ENCODE measurements at regions not wholly inside any gene's neighbourhood (a gene's known extent, or its start where the extent isn't known, plus 50 kb on each side); places are given as distances from the start of the nearest gene placed in this dataset.

GRCh38 chr4:100898844-100899243 is 381.0 kb upstream of the EMCN start:
- H3K36me3 ChIP-seq: no peaks in the 10 kb centered on the region
- intact Hi-C loops (cut with DNase I): no loop called here
- no peaks in the 10 kb centered on the region for H3K27me3 ChIP-seq
- TF ChIP-seq CTCF (IDR thresholded peaks at IDR 0.05) (no peak), POLR2AphosphoS5 (IDR thresholded peaks at IDR 0.05; ENCODE audit: insufficient read depth in 1 of 2, low read depth in 1 of 2) (no peak)
- no peak for DNase-seq (ENCODE audit: extremely low spot score in 2 of 2)
- H3K4me1 ChIP-seq: no peaks in the 10 kb centered on the region
- no peak overlapping the region for H3K27ac ChIP-seq
- no peak overlapping the region for H3K4me3 ChIP-seq
- H3K9me3 ChIP-seq: no peaks in the 10 kb centered on the region

- DNase-seq (ENCODE audit: extremely low spot score in 2 of 2): no peak
- no peaks in the 10 kb centered on the region for H3K36me3 ChIP-seq
- H3K4me1 ChIP-seq: no peaks in the 10 kb centered on the region
- TF ChIP-seq CTCF (IDR thresholded peaks at IDR 0.05) (no peak), POLR2AphosphoS5 (IDR thresholded peaks at IDR 0.05; ENCODE audit: insufficient read depth in 1 of 2, low read depth in 1 of 2) (no peak), POLR2A (IDR thresholded peaks at IDR 0.05) (no peak)
- H3K9me3 ChIP-seq: peaks cover 5% of the 10 kb centered on the region
- peak overlapping the region; percentile 18 to 33 for H3K4me3 ChIP-seq
- no peak overlapping the region for H3K27ac ChIP-seq
- intact Hi-C loops (cut with DNase I): no loop called here
- H3K27me3 ChIP-seq: no peaks in the 10 kb centered on the region
Observed at GRCh38 chr4:100895556-100896197, 377.9 kb upstream of the EMCN start.

GRCh38 chr4:100894339-100894870 is 376.6 kb upstream of the EMCN start:
- Histone ChIP-seq H3K4me1 (no peaks in the 10 kb centered on the region), H3K36me3 (no peaks in the 10 kb centered on the region), H3K4me3 (no peak overlapping the region), H3K9me3 (peaks cover 5% of the 10 kb centered on the region), H3K27ac (no peak overlapping the region), H3K27me3 (no peaks in the 10 kb centered on the region)
- intact Hi-C loops (cut with DNase I): no loop called here
- TF ChIP-seq POLR2A (IDR thresholded peaks at IDR 0.05) (no peak), POLR2AphosphoS5 (IDR thresholded peaks at IDR 0.05; ENCODE audit: insufficient read depth in 1 of 2, low read depth in 1 of 2) (no peak), CTCF (IDR thresholded peaks at IDR 0.05) (no peak)
- no peak for DNase-seq (ENCODE audit: extremely low spot score in 2 of 2)

- H3K4me3 ChIP-seq: no peak overlapping the region
- H3K27me3 ChIP-seq: no peaks in the 10 kb centered on the region
- H3K9me3 ChIP-seq: peaks cover 5% of the 10 kb centered on the region
- no peak for DNase-seq (ENCODE audit: extremely low spot score in 2 of 2)
- H3K36me3 ChIP-seq: no peaks in the 10 kb centered on the region
- intact Hi-C loops (cut with DNase I): no loop called here
- no peak overlapping the region for H3K27ac ChIP-seq
- TF ChIP-seq POLR2AphosphoS5 (IDR thresholded peaks at IDR 0.05; ENCODE audit: insufficient read depth in 1 of 2, low read depth in 1 of 2): no peak
- TF ChIP-seq POLR2A (IDR thresholded peaks at IDR 0.05): no peak
- TF ChIP-seq CTCF (IDR thresholded peaks at IDR 0.05): no peak
- H3K4me1 ChIP-seq: no peaks in the 10 kb centered on the region
Observed at GRCh38 chr4:100891808-100892207, 374.0 kb upstream of the EMCN start.

GRCh38 chr4:100889898-100890297 is 372.1 kb upstream of the EMCN start:
- TF ChIP-seq CTCF (IDR thresholded peaks at IDR 0.05) (no peak), POLR2AphosphoS5 (IDR thresholded peaks at IDR 0.05; ENCODE audit: insufficient read depth in 1 of 2, low read depth in 1 of 2) (no peak), POLR2A (IDR thresholded peaks at IDR 0.05) (no peak)
- H3K27me3 ChIP-seq: no peaks in the 10 kb centered on the region
- H3K36me3 ChIP-seq: no peaks in the 10 kb centered on the region
- no peak overlapping the region for H3K27ac ChIP-seq
- no peak for DNase-seq (ENCODE audit: extremely low spot score in 2 of 2)
- H3K4me3 ChIP-seq: no peak overlapping the region
- peaks cover 5% of the 10 kb centered on the region for H3K9me3 ChIP-seq
- intact Hi-C loops (cut with DNase I): no loop called here
- H3K4me1 ChIP-seq: no peaks in the 10 kb centered on the region

All from vagina (tissue), 2 donors.